GM18867 (cell line): ENCODE measurements at regions not wholly inside any gene's neighbourhood (a gene's known extent, or its start where the extent isn't known, plus 50 kb on each side); places are given as distances from the start of the nearest gene placed in this dataset.

Source experiments
- ATAC-seq: cut with Tn5 transposase; IDR thresholded peaks from one replicate; pipeline ENCODE4 v1.9.1; 2021; ENCODE audit warnings: mild to moderate bottlenecking, moderate library complexity; ENCODE audit not compliant: unreplicated experiment

DNA sequence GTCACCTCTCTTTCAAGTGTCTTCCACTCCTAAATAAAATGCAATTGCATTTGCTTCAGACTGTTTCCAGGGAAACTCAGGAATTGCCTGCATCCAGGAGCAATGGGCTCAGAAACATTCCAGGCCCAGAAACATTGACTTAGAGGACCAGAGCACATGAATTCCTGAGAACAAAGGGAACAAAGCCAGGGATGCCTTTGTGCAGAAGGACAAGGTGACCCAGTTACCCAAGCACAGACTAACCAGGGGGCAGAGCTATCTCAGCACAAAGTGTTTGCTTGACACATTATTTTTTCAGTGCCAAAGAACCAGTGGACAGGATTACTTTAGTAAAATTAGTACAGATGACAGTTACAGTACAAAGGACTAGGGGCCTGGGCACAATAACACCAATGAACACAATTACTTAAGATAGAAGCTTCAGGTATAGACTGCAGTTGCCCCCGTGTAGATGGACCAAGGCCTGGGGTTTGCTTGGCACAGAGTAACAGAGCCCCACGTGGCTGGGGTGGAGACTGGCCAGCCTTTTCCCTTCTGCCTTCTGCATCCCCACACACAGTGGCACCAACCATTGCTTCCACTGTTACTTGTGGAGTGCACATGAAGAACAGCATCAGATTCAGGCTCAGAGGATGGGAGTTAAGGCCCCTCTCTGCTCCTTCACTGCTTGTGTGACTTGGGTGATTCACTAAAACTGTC, 500.8 kb downstream of the INSC start:
- no peak for ATAC-seq

DNA sequence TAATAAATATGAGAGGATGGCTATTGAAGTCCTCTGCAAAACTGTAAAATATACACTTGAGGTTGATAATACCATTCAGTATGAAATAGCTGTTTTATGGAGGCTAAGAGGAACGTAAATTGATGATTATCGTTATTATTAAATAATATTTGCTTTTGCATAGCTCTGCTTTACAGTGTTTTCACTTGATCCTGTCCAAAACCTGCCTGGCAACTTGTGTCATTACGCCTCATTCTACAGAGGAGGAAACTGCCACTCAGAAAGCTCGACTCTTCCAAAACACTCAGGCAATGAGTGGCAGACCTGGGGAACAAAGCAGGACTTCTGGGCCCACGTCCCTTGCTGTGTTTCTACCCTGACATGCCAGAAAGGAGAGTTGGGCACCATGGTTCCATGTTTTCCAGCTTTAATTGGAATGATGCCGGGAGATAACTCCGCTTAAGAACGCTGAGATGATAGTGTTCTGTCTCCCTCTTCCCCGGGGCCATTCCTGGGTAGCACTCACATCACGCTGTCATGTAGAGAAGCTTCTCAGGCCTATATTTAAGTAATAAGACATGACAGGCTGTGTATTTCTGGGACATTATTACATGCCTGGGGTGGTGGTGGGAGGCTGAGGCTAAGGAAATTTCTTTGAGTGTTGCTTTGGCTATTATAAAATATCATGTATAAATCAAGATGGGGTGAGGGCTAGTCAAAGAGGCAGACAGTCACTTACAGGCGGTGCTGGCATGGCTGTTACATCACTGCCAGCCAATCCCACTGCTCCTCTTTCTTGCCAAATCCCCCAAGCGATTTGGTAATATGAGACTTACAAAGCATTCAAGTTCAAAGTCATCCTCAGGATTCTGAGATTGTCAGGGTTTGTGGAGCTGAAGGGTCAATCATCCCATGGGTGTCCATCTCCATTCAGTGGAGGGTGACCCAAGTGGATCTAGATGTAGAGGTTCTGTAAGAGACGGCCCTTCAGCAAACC, 501.7 kb downstream of the INSC start:
- ATAC-seq, result no peak

DNA sequence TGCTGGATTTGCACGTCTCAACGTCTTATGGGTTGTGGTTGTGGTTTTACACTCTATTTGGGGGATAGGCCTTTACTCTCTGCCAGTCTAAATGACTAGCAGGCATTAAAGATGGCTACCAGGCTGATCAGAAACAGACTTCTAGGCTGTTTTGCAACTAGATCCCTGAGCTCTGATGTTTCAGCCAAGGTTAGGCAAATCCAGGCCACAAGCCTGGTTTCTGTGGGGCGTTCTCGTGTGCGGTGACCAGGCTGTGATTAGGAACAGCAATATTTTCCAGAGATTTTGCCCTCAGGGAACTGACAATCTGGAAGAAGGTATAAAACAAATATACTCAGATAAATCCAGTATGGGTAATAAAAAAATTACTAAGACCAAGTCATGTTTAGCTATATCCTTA, 502.4 kb downstream of the INSC start:
- ATAC-seq, result no peak

DNA sequence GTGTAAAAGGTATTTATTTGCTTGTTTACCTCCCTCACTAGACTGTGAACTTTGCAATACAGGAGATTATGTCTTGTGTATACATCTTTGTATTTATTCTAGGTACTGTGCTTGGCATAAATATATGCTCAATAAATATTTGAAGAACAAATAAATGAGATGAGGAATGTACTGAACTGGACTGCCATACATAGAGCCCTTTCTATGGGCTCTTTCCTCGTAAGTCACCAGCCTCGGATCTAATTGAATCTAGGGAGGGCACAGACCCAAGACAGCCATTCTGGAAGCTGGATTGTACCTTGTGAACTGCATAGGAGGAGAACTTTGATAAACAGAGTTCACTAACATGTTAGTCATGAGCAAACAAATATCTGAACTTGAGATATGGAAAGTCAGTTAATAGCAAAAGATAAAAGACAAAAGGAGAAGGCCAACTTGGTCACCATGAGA, 503.9 kb downstream of the INSC start:
- ATAC-seq, result no peak

DNA sequence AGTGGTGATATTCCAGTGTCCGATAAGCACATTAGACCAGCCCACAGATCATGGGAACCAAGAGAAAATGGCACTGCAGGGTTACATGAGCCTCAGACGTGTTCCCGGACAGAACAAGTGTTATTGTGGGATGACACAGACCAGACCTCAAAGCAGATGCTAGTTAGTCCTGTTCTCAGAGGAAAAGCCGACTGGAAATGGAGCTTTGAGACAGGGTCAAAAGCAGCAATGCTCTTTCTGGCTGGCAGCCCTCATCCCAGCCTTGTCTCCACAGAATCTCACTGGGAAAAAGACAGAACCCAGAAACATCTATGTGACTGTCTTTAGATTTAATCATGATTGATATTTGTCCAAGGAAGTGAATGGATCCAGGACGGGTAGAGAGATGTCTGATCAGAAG, 506.8 kb downstream of the INSC start:
- no peak for ATAC-seq

DNA sequence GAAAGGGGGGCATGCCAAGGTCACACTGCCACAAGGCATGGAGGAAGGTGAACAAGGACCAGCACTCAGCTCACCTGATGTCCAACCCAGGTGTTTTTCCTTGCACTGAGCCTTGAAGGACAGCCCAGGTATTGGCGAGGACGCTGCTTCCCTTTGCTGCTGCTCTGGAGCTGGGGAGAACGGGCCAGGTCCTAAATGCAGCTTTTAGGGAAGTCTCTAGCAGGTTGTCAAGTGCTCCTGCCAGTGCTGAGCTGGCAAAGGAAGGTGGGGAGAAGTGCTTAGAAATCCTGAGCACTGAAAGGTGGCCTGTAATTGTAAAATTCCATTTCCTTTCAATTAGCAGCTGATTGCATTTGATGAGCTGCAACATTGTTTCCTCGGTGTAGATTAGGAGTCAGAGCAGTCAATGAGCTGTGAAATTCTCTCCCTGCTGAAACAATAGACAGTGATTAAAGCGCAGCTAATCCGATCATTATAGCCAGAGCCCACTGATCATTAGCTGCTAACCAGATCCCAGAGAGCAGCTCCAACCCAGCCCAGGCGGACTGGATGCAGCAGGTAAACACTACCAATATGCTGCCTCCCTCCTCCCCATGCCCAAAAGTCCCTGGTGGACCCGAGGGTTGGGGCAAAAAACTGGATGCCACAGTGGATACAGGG, 507.6 kb downstream of the INSC start:
- ATAC-seq, result no peak

DNA sequence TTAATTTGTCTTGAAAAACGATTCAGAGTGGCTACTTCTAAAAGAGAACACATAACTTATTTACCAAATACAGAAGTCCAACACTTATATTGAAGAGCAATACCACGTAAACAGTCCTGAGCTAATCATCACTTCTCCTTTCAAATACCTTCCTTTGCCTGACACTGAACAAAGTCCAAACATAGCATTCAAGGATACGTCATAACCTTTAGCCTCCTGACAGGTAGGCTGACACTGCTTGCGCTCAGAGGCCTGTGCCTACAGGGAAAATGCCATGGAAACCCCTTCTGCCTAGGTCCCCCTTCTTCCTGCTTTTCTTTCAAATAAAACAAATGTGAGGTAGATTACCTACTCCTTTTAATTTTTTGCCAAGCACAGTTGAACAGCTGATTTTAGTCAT, 510.0 kb downstream of the INSC start:
- no peak for ATAC-seq

DNA sequence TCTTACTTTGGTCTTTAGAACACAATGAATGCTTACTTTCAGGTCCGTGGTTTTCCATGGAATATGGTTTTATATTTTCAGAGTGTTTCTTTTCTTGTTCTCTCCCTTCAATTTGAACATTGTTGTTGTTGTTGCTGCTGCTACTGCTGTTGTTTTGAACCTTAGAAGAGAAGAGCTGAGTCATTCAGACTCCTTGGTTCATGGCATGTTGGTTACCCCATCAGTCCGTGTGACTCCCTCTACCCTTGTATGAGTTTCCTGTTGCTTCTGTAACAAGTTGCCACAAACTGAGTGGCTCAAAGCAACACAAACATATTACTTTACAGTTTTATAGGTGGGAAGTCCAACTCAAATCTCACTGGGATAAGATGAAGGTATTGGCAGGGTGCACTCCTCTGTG, 511.0 kb downstream of the INSC start:
- no peak for ATAC-seq

DNA sequence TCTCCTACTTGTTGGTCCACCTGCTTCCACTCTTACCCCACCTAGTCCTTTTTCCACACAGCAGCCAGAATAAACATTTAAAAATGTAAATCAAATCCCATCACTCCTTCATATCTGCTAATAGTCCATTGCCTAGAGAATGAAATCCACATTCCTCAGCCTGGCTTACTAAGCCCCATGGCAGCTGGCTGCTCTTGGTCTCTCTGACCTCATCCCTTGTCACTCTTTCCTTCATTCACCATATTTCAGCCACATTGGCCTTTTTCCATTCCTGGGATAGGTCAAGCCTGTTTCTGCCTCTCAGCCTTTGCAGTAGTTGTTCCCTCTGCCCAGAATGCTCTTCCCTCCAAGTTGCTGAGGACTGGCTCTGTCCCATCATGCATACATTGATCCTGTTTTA, 512.8 kb downstream of the INSC start:
- no peak for ATAC-seq

DNA sequence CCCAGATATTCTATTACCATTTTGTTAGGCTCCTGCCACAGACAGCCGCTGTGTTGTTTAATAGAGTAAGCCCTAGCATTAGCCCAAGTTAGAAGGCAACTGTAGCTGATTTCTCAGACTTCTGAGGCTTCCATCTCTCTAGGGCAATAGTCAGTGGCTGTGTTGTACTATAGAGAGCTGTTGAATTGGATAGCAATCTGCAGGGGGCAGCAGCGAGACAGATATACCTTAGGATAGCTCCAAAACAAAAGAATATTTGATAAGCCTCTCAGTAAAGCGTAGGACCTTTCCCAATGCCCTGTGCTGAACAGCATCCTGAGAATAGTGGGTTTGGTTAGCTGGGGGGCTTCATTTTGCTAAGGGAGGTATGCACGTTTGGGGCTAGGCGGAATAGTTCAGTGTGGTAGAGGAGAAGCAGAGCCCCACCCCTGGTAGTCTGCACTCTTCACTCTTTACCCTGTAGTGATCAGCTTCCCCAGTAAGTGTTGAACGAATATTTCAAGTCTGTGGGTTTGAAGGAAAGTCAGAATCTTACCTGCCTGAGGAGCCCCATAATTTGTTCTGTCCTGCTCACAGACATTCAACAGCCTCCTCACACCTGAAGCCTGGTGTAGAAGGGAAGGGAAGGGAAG, 515.1 kb downstream of the INSC start:
- ATAC-seq, result no peak

DNA sequence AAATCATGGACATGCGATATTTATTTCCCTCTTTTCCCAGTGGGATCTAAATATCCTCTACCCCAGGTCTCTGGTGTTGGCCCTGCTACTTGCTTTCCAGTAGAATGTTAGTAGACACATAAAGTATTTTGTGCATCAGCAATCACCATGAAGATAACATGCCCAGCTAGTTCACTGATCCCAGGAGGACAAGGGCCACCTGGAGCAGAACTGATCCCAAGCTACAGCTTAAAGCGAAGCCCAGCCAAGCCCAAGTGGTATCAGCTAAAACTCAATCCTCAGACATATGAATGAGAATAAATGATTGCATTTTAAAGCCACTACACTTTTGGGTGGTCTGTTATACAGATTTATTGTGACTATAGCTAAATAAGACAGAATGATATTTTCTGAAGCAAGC, 516.2 kb downstream of the INSC start:
- ATAC-seq, result no peak

DNA sequence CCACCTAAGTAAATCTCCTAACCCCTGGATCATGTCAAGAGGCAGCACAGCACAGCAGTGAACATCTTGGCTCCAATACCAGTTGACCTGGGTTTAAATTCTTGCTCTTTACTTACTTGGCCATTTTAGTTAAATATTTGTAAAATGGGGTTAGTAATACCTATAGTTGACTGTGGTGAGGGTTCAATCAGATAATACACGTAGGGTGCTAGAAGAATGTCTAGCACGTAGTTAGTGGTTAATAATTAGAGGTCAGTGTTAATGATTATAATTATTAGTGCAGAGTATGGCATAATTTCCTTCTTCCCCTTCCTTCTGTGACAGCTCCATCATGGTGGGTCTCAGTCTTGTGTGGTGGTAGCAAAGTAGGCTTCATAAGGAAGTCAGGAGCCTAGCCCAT, 520.8 kb downstream of the INSC start:
- no peak for ATAC-seq

DNA sequence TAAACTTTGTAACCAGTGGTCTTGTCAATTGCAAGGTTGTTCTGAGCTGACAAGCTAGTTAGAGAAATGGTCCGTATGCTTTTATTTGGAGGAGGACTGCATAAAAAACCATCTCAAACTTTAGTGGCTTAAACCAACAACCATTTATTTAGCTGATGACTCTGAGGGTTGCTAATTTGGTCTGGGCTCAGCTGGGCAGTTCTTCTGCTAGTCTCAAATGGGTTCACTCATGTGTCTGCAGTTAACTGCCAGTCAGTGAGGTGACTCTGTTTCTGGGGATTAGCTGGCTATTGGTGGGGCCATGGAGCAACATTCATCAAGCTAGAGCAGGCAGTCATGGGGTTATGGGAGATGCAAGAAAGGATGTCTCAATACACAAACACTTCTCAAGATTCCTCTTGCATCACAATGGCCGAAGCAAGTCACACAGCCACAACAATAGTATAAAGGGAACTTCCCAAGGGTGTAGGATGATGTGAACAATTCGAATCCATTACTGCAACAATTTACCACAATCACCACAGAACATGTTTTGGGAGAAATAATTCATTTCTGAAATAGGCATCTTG, 521.9 kb downstream of the INSC start:
- ATAC-seq, result no peak

DNA sequence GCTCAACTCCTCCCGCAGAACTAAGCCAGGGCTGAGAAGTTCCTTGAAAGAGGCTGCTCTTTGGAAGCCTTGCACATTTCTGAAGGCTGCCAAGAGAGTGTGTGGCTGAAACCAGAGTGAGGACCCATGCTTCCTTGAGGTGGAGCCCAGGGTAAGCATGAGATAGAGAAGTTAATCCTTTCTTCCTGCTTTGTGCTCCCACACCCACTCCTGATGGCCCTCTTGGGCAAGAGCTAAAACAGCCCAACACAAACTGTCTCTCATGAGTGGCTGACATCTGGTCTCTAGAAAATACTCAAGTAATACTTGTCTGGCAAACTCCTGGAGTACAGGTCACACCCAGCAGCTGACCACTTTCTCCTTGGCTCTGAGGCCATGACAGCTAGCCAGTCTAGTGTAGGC, 523.7 kb downstream of the INSC start:
- ATAC-seq, result no peak

DNA sequence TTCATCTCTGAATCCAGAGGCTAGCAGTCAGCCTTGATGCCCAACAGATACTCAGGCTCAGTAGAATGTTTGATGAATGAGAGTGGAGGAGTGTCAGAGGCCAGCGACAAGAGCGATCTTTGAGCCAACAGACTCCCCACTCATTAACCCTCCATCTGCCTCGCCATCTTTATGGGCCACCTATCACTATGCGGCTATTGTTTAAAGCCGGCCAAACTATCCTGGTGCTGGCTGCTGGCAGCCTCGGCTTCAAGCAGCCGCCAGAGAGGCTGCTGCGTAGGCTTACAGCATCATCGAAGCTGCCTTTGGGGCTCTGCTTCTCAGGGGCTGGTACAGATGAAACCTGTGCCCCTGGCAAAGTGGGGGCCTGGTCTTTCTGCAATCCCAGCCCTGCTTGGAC, 525.6 kb downstream of the INSC start:
- ATAC-seq, result no peak

DNA sequence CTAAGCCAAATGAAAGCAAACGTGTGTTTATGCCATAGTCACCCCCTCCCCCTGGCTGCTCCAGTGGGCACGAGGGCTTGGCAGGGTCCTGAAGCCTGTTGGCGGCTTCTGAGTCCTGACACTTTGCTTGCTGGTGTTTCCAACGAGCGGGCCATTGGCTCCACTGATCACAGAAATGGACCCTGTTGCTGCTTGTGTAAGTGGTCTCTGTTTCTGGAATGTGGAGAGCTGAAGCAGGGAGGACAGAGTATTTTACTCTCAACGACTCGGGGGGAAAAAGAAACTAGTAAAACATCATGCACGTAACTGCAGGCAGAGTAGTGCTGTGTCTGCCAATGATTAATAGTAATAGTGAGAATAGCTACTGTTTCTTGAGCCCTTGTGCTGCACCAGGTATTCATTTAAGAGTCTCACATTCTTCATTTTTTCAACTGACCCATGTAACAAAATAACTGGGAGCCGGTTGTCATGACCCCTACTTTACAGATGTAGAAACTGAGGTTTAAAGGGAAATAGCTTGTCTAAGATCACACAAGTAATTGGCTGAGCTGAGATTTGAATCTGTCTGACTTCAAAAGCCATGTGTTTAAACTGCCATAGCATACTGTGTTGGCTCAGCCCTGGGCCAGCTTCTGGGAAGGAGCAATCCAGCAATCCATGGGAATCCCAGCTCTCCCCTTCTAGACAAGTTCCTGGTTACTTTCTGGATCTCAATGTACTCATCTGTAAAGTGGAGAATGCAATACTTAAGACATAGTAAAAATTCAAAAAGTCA, 526.7 kb downstream of the INSC start:
- peak; percentile 92 for ATAC-seq

DNA sequence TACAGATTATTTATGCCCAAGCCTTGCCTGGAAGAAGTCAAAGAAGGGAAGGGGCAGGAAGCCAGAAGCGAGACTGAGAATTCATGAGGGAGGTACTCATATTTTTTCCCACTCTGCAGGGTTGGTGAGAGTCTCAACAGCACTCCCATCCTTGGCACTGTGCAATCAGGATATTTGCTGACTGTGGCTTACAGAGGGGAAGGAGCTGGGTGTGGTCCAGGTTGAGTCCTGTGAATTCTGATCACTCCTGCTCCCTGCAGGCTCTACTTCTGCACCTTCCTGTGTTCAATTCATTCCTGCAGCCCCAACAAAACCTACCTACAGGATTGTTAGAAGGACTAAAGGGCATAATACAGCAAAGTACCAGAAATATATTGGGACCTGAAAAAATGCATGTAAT, 530.5 kb downstream of the INSC start:
- ATAC-seq, result no peak

DNA sequence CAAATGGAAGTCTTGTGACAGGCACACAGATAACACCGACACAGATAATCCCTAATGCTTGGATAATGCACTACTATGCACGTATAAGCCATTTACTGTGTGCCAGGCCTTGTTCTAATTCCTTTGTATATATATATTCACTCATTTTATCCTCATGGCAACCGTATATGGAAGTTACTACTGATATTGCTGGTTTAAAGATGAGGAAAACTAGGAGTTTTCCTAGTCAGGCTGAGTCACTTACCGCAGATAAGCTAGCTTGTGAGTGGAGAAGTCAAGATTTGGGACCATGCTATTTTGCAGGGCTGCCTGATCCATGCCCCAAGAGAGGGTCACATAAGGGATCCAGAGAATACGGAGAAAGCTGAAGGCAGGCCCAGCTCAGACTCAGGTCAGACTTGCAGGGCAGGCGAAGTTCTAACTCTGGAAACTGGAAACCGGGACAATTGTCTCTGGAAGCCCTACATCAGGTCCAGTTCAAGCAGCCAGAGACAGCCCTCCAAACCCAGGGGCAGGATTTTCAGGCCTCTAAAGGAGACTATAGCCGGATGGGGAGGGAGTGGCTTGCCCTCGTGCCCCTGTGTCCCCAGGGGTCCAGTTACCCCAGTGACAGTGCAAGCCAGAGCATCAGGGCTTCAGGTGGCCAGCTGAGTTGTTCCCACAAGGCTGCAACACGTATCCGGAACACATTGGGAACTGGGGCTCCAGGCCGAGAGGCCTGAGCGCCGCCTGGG, 534.8 kb downstream of the INSC start:
- ATAC-seq, result peak; percentile 23
